ENCODE measurements at regions not wholly inside any gene's neighbourhood (a gene's known extent, or its start where the extent isn't known, plus 50 kb on each side); places are given as distances from the start of the nearest gene placed in this dataset.

- H3K27me3 ChIP-seq (ENCODE audit: control insufficient read depth, insufficient read depth, low read length): no peaks in the 10 kb centered on the region
- no peaks in the 10 kb centered on the region for H3K4me1 ChIP-seq
- no peak overlapping the region for H3K4me2 ChIP-seq (ENCODE audit: low read length)
- H3K36me3 ChIP-seq (ENCODE audit: control insufficient read depth, insufficient read depth, low read length): no peaks in the 10 kb centered on the region
- H3K9ac ChIP-seq: no peak overlapping the region
- TF ChIP-seq CTCF (IDR thresholded peaks at IDR 0.05): no peak
- no peak overlapping the region for H3K27ac ChIP-seq
- H2AFZ ChIP-seq: no peak overlapping the region
- H3K79me2 ChIP-seq: no peaks in the 10 kb centered on the region
- H3K4me3 ChIP-seq (ENCODE audit: low read depth, low read length): no peak overlapping the region
- H3K9me3 ChIP-seq (ENCODE audit: control insufficient read depth, low read length): no peaks in the 10 kb centered on the region
Measured at GRCh38 chr2:210955591-210955990, 399.2 kb downstream of the CPS1 start.

GRCh38 chr2:210956101-210956500 is 399.7 kb downstream of the CPS1 start:
- H3K27me3 ChIP-seq (ENCODE audit: control insufficient read depth, insufficient read depth, low read length): no peaks in the 10 kb centered on the region
- no peak for TF ChIP-seq CTCF (IDR thresholded peaks at IDR 0.05)
- H3K4me3 ChIP-seq (ENCODE audit: low read depth, low read length): no peak overlapping the region
- no peak overlapping the region for H3K4me2 ChIP-seq (ENCODE audit: low read length)
- no peaks in the 10 kb centered on the region for H3K79me2 ChIP-seq
- H3K9ac ChIP-seq: no peak overlapping the region
- no peaks in the 10 kb centered on the region for H3K36me3 ChIP-seq (ENCODE audit: control insufficient read depth, insufficient read depth, low read length)
- H3K27ac ChIP-seq: no peak overlapping the region
- no peak overlapping the region for H2AFZ ChIP-seq
- no peaks in the 10 kb centered on the region for H3K9me3 ChIP-seq (ENCODE audit: control insufficient read depth, low read length)
- no peaks in the 10 kb centered on the region for H3K4me1 ChIP-seq

- H3K4me3 ChIP-seq (ENCODE audit: low read depth, low read length): no peak overlapping the region
- H3K79me2 ChIP-seq: no peaks in the 10 kb centered on the region
- TF ChIP-seq CTCF (IDR thresholded peaks at IDR 0.05): no peak
- no peaks in the 10 kb centered on the region for H3K36me3 ChIP-seq (ENCODE audit: control insufficient read depth, insufficient read depth, low read length)
- no peaks in the 10 kb centered on the region for H3K9me3 ChIP-seq (ENCODE audit: control insufficient read depth, low read length)
- no peaks in the 10 kb centered on the region for H3K27me3 ChIP-seq (ENCODE audit: control insufficient read depth, insufficient read depth, low read length)
- H3K4me1 ChIP-seq: no peaks in the 10 kb centered on the region
- no peak overlapping the region for H3K4me2 ChIP-seq (ENCODE audit: low read length)
- H2AFZ ChIP-seq: no peak overlapping the region
- H3K27ac ChIP-seq: no peak overlapping the region
- H3K9ac ChIP-seq: no peak overlapping the region
Measured at GRCh38 chr2:210961249-210961648, 404.9 kb downstream of the CPS1 start.

- Histone ChIP-seq H3K9ac (no peak overlapping the region), H3K27ac (no peak overlapping the region), H3K79me2 (no peaks in the 10 kb centered on the region), H3K4me2 (ENCODE audit: low read length) (no peak overlapping the region), H3K4me3 (ENCODE audit: low read depth, low read length) (no peak overlapping the region), H3K9me3 (ENCODE audit: control insufficient read depth, low read length) (no peaks in the 10 kb centered on the region), H2AFZ (no peak overlapping the region), H3K27me3 (ENCODE audit: control insufficient read depth, insufficient read depth, low read length) (no peaks in the 10 kb centered on the region), H3K36me3 (ENCODE audit: control insufficient read depth, insufficient read depth, low read length) (no peaks in the 10 kb centered on the region), H3K4me1 (no peaks in the 10 kb centered on the region)
- TF ChIP-seq CTCF (IDR thresholded peaks at IDR 0.05): no peak
Measured at GRCh38 chr2:210963386-210963785, 407.0 kb downstream of the CPS1 start.

- H2AFZ ChIP-seq: no peak overlapping the region
- H3K36me3 ChIP-seq (ENCODE audit: control insufficient read depth, insufficient read depth, low read length): no peaks in the 10 kb centered on the region
- H3K9ac ChIP-seq: no peak overlapping the region
- H3K4me1 ChIP-seq: no peaks in the 10 kb centered on the region
- no peak overlapping the region for H3K4me3 ChIP-seq (ENCODE audit: low read depth, low read length)
- H3K27ac ChIP-seq: no peak overlapping the region
- no peak overlapping the region for H3K4me2 ChIP-seq (ENCODE audit: low read length)
- H3K9me3 ChIP-seq (ENCODE audit: control insufficient read depth, low read length): no peaks in the 10 kb centered on the region
- H3K79me2 ChIP-seq: no peaks in the 10 kb centered on the region
- no peak for TF ChIP-seq CTCF (IDR thresholded peaks at IDR 0.05)
- no peaks in the 10 kb centered on the region for H3K27me3 ChIP-seq (ENCODE audit: control insufficient read depth, insufficient read depth, low read length)
Measured at GRCh38 chr2:210964141-210964764, 407.9 kb downstream of the CPS1 start.
